HepG2 (cell line): ENCODE measurements at regions not wholly inside any gene's neighbourhood (a gene's known extent, or its start where the extent isn't known, plus 50 kb on each side); places are given as distances from the start of the nearest gene placed in this dataset.

Experiments used
- ATAC-seq: fragments of 200-7000 bp; cut with Tn5 transposase; 3 replicates; pipeline ENCODE4 v1.9.1; 2020; ENCODE audit warnings: mild to moderate bottlenecking, moderate library complexity
- BruUV-seq: library from RNA; stranded (reverse); fragments of 400-500 nt; replicated peaks from 2 replicates; lab custom pipeline; 2021; lab: Mats Ljungman, UMichigan
- CTCF ChIA-PET: fragments of 300-600 bp; formaldehyde crosslinking; extraction: SDS; loops from one replicate; lab custom pipeline; 2021; ENCODE audit warnings: low total read pairs, inconsistent platforms, low intra/inter-chr PET ratio; lab: Yijun Ruan, JAX
- POLR2A ChIA-PET: fragments of 350-600 bp; sonication (Branson Sonifier 250); formaldehyde crosslinking; loops from one replicate; lab custom pipeline; 2020; ENCODE audit warnings: antibody characterized with exemption, inconsistent platforms; lab: Yijun Ruan, JAX
- DNase-seq: peaks from one replicate; pipeline ENCODE4 v3.0.0-alpha.2; 2015; ENCODE audit warnings: low spot score
- FAIRE-seq: peaks from 3 replicates; lab custom pipeline; 2011; peaks lifted over from hg19 to GRCh38; lab: Jason Lieb, UNC
- H2AFZ ChIP-seq: one replicate; pipeline ENCODE4 v1.6.1; 2011; ENCODE audit warnings: low read length, inconsistent platforms
- H3K27ac ChIP-seq: fragments of 300-600 bp; 3 replicates; pipeline ENCODE4 v1.8.0; 2011; ENCODE audit warnings: mixed run types, mild to moderate bottlenecking, mixed read lengths, low read length, inconsistent platforms; ENCODE audit not compliant: insufficient read depth; ENCODE audit errors: extremely low read length
- H3K27me3 ChIP-seq, 2 experiments: fragments of 200-600 bp in 1 of 2; 2 replicates in 1 of 2; 3 replicates in 1 of 2; pipeline versions ENCODE4 v1.6.0 to v1.8.0; 2011; ENCODE audit warnings: low read length in 2 of 2, mild to moderate bottlenecking in 2 of 2, moderate library complexity in 2 of 2, inconsistent platforms in 1 of 2; ENCODE audit not compliant: insufficient read depth in 2 of 2, control insufficient read depth in 1 of 2
- H3K36me3 ChIP-seq, 2 experiments: fragments of 200-600 bp in 1 of 2; replicated peaks in 1 of 2; 2 replicates in 1 of 2; 3 replicates in 1 of 2; pipeline versions ENCODE4 v1.5.1 to v1.8.0; 2011; ENCODE audit warnings: low read length in 2 of 2, inconsistent platforms in 1 of 2; ENCODE audit not compliant: insufficient read depth in 2 of 2, control insufficient read depth in 1 of 2
- H3K4me1 ChIP-seq: 2 replicates; pipeline ENCODE4 v1.5.1; 2012; ENCODE audit warnings: low read length, inconsistent platforms; ENCODE audit not compliant: insufficient read depth
- H3K4me2 ChIP-seq: 2 replicates; pipeline ENCODE4 v1.6.0; 2011; ENCODE audit warnings: low read depth, low read length, inconsistent platforms
- H3K4me3 ChIP-seq, 3 experiments: fragments of 200-600 bp in 1 of 3; sonication (generic), shearing (Covaris generic) in 1 of 3; replicated peaks in 1 of 3; 2 replicates each; pipeline ENCODE4 v1.5.1; 2011 to 2016; ENCODE audit warnings: low read length in 3 of 3, inconsistent platforms in 2 of 3, low read depth in 2 of 3, mild to moderate bottlenecking in 2 of 3, control low read depth in 1 of 3, mixed read lengths in 1 of 3; ENCODE audit not compliant: insufficient read depth in 1 of 3
- H3K79me2 ChIP-seq: one replicate; pipeline ENCODE4 v1.6.1; 2011; ENCODE audit warnings: low read length, inconsistent platforms; ENCODE audit not compliant: insufficient read depth
- H3K9ac ChIP-seq: 2 replicates; pipeline ENCODE4 v1.6.0; 2011; ENCODE audit warnings: mild to moderate bottlenecking, low read depth, low read length, inconsistent platforms; ENCODE audit not compliant: insufficient read depth
- H3K9me3 ChIP-seq: 2 replicates; pipeline ENCODE4 v1.5.1; 2012; ENCODE audit warnings: mild to moderate bottlenecking, low read length
- H4K20me1 ChIP-seq: 2 replicates; pipeline ENCODE4 v1.6.0; 2011; ENCODE audit warnings: inconsistent platforms, mild to moderate bottlenecking, low read length, moderate library complexity; ENCODE audit not compliant: insufficient read depth
- CENPT ChIP-seq: sonication (generic); formaldehyde crosslinking; IDR thresholded peaks from 2 replicates; pipeline ENCODE4 v1.8.0; 2022; ENCODE audit warnings: low read depth, mild to moderate bottlenecking, moderate library complexity, missing genetic modification reagents
- FOXA1 ChIP-seq, 2 experiments: fragments of 450-650 bp in 1 of 2; sonication (generic) in 1 of 2; formaldehyde crosslinking in 1 of 2; IDR thresholded peaks; 2 replicates each; pipeline versions ENCODE4 v1.4.0 to v1.6.1; 2016 to 2020; ENCODE audit warnings: missing genetic modification reagents in 1 of 2
- USF2 ChIP-seq, 2 experiments: sonication (generic) in 1 of 2; formaldehyde crosslinking in 1 of 2; IDR thresholded peaks; 2 replicates each; pipeline versions ENCODE4 v1.5.1 to v1.6.1; 2011 to 2020; ENCODE audit warnings: borderline replicate concordance in 1 of 2, low read depth in 1 of 2, low read length in 1 of 2, mild to moderate bottlenecking in 1 of 2, missing genetic modification reagents in 1 of 2, moderate library complexity in 1 of 2
- ZNF326 ChIP-seq: sonication (generic); formaldehyde crosslinking; IDR thresholded peaks from 2 replicates; pipeline ENCODE4 v1.4.0; 2020; ENCODE audit warnings: missing genetic modification reagents, borderline replicate concordance
- in situ Hi-C: cut with HindIII; loops from 2 replicates; pipeline ENCODE4 v1.10.0; 2017; ENCODE audit warnings: low pct_unique_long_range_greater_than_20kb; ENCODE audit not compliant: extremely low pct_ligation_motif_present
- intact Hi-C: fragments of 100-400 bp; cut with micrococcal nuclease; formaldehyde crosslinking; loops from one replicate; pipeline ENCODE4 v1.10.0; 2022; ENCODE audit not compliant: unreplicated experiment
- TF ChIP-seq, protein P1 (sequence below): sonication (generic); formaldehyde crosslinking; conservative IDR thresholded peaks from 2 replicates; pipeline ENCODE4 v1.8.0; 2022; ENCODE audit warnings: low read depth, missing genetic modification reagents
- TF ChIP-seq, protein P2 (sequence below): sonication (generic); formaldehyde crosslinking; IDR thresholded peaks from 2 replicates; pipeline ENCODE4 v1.8.0; 2022; ENCODE audit warnings: low read depth, missing genetic modification reagents
- TF ChIP-seq, protein P3 (sequence below): IDR thresholded peaks from 2 replicates; pipeline ENCODE4 v1.6.1; 2016; ENCODE audit warnings: control low read depth

- ChIA-PET CTCF (no interaction called here), POLR2A (no interaction called here)
- in situ Hi-C loops, result no loop called here
- FAIRE-seq, result no peak
- no peak for TF ChIP-seq ZNF326 (CRISPR knock-in tag)
- TF ChIP-seq CENPT (CRISPR knock-in tag), result no peak
- TF ChIP-seq, protein P1, sequence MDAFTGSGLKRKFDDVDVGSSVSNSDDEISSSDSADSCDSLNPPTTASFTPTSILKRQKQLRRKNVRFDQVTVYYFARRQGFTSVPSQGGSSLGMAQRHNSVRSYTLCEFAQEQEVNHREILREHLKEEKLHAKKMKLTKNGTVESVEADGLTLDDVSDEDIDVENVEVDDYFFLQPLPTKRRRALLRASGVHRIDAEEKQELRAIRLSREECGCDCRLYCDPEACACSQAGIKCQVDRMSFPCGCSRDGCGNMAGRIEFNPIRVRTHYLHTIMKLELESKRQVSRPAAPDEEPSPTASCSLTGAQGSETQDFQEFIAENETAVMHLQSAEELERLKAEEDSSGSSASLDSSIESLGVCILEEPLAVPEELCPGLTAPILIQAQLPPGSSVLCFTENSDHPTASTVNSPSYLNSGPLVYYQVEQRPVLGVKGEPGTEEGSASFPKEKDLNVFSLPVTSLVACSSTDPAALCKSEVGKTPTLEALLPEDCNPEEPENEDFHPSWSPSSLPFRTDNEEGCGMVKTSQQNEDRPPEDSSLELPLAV (CRISPR knock-in tag), result no peak
- TF ChIP-seq, protein P2, sequence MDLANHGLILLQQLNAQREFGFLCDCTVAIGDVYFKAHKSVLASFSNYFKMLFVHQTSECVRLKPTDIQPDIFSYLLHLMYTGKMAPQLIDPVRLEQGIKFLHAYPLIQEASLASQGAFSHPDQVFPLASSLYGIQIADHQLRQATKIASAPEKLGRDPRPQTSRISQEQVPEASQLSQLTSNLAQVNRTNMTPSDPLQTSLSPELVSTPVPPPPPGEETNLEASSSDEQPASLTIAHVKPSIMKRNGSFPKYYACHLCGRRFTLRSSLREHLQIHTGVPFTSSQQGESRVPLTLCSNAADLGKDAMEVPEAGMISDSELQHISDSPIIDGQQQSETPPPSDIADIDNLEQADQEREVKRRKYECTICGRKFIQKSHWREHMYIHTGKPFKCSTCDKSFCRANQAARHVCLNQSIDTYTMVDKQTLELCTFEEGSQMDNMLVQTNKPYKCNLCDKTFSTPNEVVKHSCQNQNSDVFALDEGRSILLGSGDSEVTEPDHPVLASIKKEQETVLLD (CRISPR knock-in tag), result no peak
- TF ChIP-seq USF2 (IDR thresholded peaks at IDR 0.05; ENCODE audit: low read depth, low read length), result no peak
- no peak for TF ChIP-seq USF2 (CRISPR knock-in tag; IDR thresholded peaks at IDR 0.05; ENCODE audit: borderline replicate concordance)
- no peak for TF ChIP-seq FOXA1 (IDR thresholded peaks at IDR 0.05)
- TF ChIP-seq FOXA1 (CRISPR knock-in tag; IDR thresholded peaks at IDR 0.05), result no peak
- TF ChIP-seq, protein P3, sequence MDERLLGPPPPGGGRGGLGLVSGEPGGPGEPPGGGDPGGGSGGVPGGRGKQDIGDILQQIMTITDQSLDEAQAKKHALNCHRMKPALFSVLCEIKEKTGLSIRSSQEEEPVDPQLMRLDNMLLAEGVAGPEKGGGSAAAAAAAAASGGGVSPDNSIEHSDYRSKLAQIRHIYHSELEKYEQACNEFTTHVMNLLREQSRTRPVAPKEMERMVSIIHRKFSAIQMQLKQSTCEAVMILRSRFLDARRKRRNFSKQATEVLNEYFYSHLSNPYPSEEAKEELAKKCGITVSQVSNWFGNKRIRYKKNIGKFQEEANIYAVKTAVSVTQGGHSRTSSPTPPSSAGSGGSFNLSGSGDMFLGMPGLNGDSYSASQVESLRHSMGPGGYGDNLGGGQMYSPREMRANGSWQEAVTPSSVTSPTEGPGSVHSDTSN (CRISPR knock-in tag), result no peak
- Histone ChIP-seq H3K36me3 (no peaks in the 10 kb centered on the region), H4K20me1 (no peaks in the 10 kb centered on the region), H3K4me2 (no peak overlapping the region), H3K27ac (no peak overlapping the region), H2AFZ (no peak overlapping the region), H3K27me3 (no peaks in the 10 kb centered on the region), H3K9ac (no peak overlapping the region), H3K9me3 (no peaks in the 10 kb centered on the region), H3K4me3 (no peak overlapping the region), H3K4me1 (no peaks in the 10 kb centered on the region), H3K79me2 (no peaks in the 10 kb centered on the region)
- intact Hi-C loops, result no loop called here
- BruUV-seq, result no TSS peak
- DNase-seq, result no peak
- ATAC-seq, result no peak
Measured at GRCh38 chr18:67318651-67319050, 197.9 kb downstream of the DSEL start.
